DMS114 treated with DMSO at 0.1 percent for 48 hours (cell line): ENCODE measurements at regions not wholly inside any gene's neighbourhood (a gene's known extent, or its start where the extent isn't known, plus 50 kb on each side); places are given as distances from the start of the nearest gene placed in this dataset.
A peak's percentile ranks its signal among the peaks of the same experiment; 100 is the strongest.
"Not testable (repeated sequence)": the region's sequence is repeated elsewhere in the genome, so short reads cannot be mapped to it uniquely, and the experiment has no call there.

Experiments used
- DNase-seq: peaks from one replicate; lab custom pipeline; 2025; ENCODE audit not compliant: unreplicated experiment; lab: John Stamatoyannopoulos, UW

DNA sequence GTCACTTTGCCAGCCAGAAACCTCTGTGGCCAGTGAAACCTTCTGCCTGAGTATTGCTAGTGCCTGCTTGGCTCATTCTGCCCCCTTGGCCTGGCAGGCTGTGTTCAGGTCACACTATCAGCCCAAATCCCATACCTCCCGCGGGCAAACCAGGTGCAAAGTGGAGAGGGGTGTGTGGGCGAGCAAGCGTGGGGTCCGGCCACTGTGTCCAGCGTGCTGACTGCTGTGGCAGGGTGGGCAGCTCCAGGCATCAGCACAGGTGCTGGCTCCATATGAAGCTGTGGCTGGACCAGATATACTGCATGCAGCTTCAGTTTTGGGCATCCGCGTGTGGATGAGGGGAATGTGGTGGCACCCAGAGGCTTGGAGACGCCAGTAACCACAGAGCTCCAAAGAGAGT is 576.5 kb upstream of the EDIL3 start:
- DNase-seq = no peak

DNA sequence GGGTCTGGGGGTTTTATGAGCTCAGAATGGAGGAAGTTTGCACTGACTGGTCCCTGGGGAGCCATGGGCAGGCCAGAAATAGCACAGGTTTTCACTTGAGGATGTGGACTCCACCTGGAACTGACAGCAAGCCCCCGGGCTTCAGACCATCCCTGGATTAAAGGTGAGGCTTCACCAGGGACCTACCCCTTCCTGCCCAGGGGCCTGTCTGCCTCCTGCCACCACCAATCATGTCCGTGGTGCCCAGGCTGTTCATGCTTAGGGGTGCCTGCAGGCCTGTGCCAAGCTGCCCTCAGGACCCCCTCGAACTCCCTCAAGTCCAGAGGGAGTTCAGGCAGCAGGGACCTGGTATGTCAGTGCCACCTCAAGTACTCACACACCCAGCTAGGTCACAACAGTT is 577.2 kb upstream of the EDIL3 start:
- no peak for DNase-seq

- no peak for DNase-seq
Measured at GRCh38 chr5:84983093-84983492, 598.4 kb upstream of the EDIL3 start.

- no peak for DNase-seq
Measured at GRCh38 chr5:84985148-84985547, 600.5 kb upstream of the EDIL3 start.

- DNase-seq = no peak
Measured at GRCh38 chr5:84986688-84987087, 602.0 kb upstream of the EDIL3 start.

- no peak for DNase-seq
Measured at GRCh38 chr5:85000671-85001070, 616.0 kb upstream of the EDIL3 start.

- not testable (repeated sequence) for DNase-seq
Measured at GRCh38 chr5:85002026-85002425, 617.3 kb upstream of the EDIL3 start.

GRCh38 chr5:85010014-85010562 is 625.4 kb upstream of the EDIL3 start:
- no peak for DNase-seq

DNA sequence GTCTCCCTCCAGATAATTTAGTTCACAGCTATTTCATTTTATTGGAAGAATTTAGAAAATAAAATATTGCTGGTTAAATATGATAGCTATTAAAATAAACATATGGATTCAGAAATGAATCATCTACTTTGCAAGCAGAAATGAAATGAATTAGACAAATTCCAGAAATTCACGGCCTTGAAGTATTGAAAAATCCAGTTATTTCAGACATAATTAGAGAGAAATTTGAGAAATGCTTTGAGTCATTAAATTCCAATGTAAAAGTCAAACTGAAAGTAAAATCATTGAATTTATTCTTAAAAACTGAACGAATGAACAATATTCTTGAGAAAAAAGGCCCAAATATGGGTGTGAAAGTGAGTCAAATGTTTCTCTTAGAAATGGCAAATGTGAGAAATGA is 632.6 kb upstream of the EDIL3 start:
- no peak for DNase-seq

DNA sequence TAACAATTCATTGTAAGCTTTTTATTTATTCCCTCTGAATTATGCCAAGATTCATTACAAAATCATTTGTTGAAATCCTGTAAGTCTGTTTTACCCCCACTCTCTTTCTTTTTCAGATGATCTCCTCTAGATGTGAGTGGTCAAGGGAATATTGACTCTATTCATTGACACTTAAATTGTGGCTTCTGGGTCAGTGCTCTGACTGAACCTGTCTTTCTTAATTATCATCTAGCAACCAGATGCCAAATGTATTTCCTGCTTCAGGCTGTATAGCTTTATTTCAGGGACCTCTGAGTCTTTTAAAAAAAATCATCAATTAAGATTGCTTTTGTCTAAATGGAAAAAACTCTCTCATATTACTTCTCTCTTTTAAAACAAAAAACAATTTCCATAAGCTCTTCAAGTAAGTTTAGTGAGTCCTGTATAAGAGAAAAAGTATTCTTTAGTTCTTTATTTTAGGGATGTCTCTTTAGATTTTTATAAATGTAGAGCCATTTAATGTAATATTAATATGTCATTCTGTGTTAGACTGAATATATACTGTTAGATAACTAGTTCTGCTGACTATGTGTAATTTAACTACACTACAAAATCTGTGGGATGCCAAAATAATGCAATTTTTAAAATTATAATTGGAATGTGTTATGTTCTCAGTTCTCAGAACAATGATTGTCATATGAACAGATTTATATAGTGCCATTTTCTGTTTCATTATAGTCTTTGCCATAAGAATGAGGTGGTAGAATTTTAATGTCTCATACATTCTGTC is 645.8 kb upstream of the EDIL3 start:
- DNase-seq = peak; percentile 25

DNA sequence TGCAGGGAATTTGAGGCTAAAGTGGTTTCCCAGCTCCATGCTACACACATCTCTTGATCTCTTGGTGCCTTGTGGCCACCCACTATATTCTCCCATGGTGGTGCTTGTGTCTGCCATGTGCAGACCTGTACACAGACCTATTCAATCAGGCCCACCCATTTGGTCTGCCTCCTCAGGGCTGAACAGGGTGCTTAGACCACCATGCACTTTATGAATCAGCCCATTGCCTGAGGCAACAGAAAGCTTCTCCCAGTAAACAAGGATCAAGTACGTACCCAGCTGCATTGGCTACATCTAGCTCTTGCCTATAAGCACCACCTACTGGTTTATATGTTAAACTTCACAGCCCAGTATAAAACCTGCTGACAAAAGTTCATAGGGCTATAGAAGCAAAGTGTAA is 664.3 kb upstream of the EDIL3 start:
- peak; percentile 17 for DNase-seq

- DNase-seq = no peak
Measured at GRCh38 chr5:85052826-85053225, 668.1 kb upstream of the EDIL3 start.

DNA sequence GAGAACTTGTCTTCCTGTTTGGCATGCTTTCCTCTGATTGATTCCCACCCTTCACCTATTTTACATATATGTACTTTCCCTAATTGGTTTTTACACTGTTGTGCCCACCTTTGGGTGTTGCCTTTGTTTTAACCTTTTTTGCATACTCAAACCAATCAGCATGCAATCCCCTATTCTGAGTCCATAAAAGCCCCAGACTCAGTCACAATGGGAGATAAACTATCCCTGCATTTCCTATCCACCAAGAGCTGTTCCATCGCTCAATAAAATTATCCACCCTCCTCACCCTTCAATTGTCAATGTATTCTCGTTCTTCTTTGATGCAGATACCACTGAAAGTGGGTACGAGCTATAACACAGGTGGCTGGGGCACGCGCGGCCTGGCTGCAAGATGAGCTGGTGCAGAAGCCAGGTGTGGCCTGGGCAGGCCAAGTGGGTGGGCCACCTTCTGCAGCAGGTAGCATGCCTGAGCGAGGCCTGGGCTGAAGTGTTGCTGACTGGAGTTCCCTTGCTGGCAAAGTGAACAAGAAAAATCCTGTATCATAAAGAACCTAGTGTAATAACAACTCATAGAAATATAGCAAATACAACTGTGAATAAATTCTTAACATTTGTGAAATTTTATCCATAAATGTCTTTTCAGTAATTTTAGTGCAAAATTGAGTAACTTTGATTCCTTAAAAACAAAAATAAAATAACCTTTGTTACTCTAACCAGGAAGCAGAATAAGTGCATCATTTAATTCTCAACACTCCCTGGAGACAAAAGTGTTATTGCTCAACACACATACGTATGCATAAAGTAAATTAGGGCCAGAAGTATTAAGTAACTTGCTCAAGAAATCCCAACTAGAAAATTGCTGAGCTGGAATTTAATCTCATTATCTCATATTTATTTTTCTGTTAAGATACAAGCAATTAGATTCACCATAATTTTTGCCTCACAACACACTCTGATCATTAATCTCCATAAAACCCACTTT is 685.3 kb upstream of the EDIL3 start:
- no peak for DNase-seq

- DNase-seq = no peak
Measured at GRCh38 chr5:85077581-85077980, 692.9 kb upstream of the EDIL3 start.

GRCh38 chr5:85096421-85096820 is 711.7 kb upstream of the EDIL3 start:
- no peak for DNase-seq

DNA sequence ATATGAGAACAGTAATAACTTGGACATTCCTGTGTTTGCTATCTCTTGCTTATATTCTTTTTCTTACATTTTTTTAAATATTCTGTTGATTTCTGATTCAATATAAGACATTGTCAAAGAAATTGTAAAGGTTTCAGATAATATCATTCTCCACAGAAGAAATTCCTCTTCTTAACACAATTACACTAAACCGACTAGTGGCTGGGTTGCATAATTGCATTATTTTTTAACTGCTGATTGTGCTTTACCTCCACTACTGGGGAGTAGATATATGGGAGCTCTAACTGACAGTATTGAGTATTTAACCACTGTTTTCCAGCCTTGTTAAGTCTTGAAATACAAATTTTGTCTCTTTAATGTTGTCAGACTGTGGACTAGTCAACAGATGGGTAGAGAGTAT is 723.8 kb upstream of the EDIL3 start:
- no peak for DNase-seq

- no peak for DNase-seq
Measured at GRCh38 chr5:85109616-85110015, 724.9 kb upstream of the EDIL3 start.

DNA sequence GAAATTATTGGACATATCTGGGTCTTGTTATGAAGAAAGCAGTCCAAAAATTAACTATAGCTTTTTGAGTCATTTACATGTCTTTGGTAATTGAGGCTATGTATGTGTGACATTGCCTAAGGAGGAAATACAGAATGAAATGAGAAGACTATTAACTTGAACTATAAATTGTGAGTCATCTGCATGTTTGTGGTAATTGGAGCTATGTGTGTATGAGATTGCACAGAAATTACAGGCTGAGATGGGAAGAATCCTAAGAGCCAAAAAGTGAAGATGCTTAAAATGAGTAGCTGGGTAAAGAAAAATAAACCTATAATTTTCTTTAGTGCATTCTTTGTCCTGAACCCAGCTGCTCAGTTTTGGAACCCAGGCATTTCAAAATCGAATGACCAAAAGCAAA is 747.6 kb upstream of the EDIL3 start:
- no peak for DNase-seq

DNA sequence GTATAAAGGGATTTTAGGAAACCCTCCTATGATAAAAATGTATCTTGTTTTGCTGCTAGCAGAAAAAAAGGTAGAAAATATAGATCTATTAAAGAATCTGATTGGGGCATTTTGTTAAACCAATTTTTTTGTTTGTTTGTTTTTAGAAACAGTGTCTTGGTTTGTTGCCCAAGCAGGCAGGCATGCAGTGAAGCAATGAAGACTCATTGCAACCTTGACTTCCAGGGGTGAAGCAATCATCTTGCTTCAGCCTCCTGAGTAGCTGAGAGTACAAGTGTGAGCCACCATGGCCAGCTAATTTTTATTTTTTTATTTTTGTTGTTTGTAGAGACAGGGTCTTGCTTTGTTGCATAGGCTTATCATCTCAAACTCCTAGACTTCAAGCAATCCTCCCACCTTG is 755.8 kb upstream of the EDIL3 start:
- DNase-seq = no peak

- DNase-seq = no peak
Measured at GRCh38 chr5:85143138-85143537, 758.5 kb upstream of the EDIL3 start.

DNA sequence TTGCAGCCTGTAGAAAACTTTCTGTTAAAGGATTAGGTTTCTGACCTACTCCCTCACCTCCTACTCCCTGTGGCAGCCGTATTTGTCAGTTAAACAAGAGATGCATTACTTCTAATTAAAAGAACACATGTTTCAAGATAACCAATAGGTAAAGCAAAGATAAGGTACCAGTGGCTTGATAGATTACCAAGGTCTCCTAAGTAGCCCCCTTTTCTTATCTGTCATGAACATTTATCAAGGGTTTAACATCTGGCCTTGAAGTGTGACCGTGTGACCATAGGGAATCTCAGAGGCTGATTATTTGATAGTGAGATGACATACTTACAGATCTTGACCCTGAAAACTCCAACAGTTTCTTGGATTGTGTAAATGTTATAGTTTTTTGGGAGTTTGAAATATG is 764.0 kb upstream of the EDIL3 start:
- no peak for DNase-seq

GRCh38 chr5:85159395-85159794 is 774.7 kb upstream of the EDIL3 start:
- no peak for DNase-seq
